GM18505 (cell line): ENCODE measurements at regions not wholly inside any gene's neighbourhood (a gene's known extent, or its start where the extent isn't known, plus 50 kb on each side); places are given as distances from the start of the nearest gene placed in this dataset.

ENCODE experiments used
- ATAC-seq: cut with Tn5 transposase; IDR thresholded peaks from one replicate; pipeline ENCODE4 v1.9.1; 2021; ENCODE audit not compliant: unreplicated experiment
- POLR2A ChIP-seq: IDR thresholded peaks from 4 replicates; pipeline ENCODE4 v1.6.1; 2011; ENCODE audit warnings: borderline replicate concordance; ENCODE audit not compliant: insufficient read depth, insufficient read length; ENCODE audit errors: extremely low read depth

GRCh38 chr4:79634111-79634510 lies 226.1 kb upstream of the GK2 start:
- TF ChIP-seq POLR2A = no peak
- no peak for ATAC-seq

GRCh38 chr4:79632114-79632513 lies 224.1 kb upstream of the GK2 start:
- no peak for ATAC-seq
- TF ChIP-seq POLR2A = no peak

GRCh38 chr4:79626611-79627010 lies 218.6 kb upstream of the GK2 start:
- no peak for ATAC-seq
- TF ChIP-seq POLR2A = no peak

- no peak for TF ChIP-seq POLR2A
- ATAC-seq = no peak
Observed at GRCh38 chr4:79626101-79626500, 218.1 kb upstream of the GK2 start.

- no peak for ATAC-seq
- no peak for TF ChIP-seq POLR2A
Observed at GRCh38 chr4:79625361-79625760, 217.3 kb upstream of the GK2 start.

GRCh38 chr4:79623021-79623870 lies 215.2 kb upstream of the GK2 start:
- no peak for ATAC-seq
- no peak for TF ChIP-seq POLR2A

GRCh38 chr4:79621061-79621460 lies 213.0 kb upstream of the GK2 start:
- no peak for ATAC-seq
- TF ChIP-seq POLR2A = no peak

- no peak for ATAC-seq
- TF ChIP-seq POLR2A = no peak
Observed at GRCh38 chr4:79620617-79621016, 212.6 kb upstream of the GK2 start.

- no peak for ATAC-seq
Observed at GRCh38 chr4:79613269-79613935, 205.4 kb upstream of the GK2 start.

GRCh38 chr4:79611026-79611425 lies 203.0 kb upstream of the GK2 start:
- TF ChIP-seq POLR2A = no peak
- ATAC-seq = no peak

More at GRCh38 chr4:79613269-79613935, 205.4 kb upstream of the GK2 start:
- TF ChIP-seq POLR2A = no peak

- TF ChIP-seq POLR2A = no peak
- ATAC-seq = no peak
Observed at GRCh38 chr4:79609817-79610216, 201.8 kb upstream of the GK2 start.

- TF ChIP-seq POLR2A = no peak
- no peak for ATAC-seq
Observed at GRCh38 chr4:79607979-79608378, 200.0 kb upstream of the GK2 start.

- ATAC-seq = no peak
- no peak for TF ChIP-seq POLR2A
Observed at GRCh38 chr4:79604152-79604551, 196.1 kb upstream of the GK2 start.

- no peak for TF ChIP-seq POLR2A
- ATAC-seq = peak; percentile 70
Observed at GRCh38 chr4:79603681-79604080, 195.7 kb upstream of the GK2 start.

GRCh38 chr4:79599691-79600090 lies 191.7 kb upstream of the GK2 start:
- no peak for TF ChIP-seq POLR2A
- no peak for ATAC-seq

- no peak for TF ChIP-seq POLR2A
- ATAC-seq = no peak
Observed at GRCh38 chr4:79598801-79599200, 190.8 kb upstream of the GK2 start.
